Peyer's patch (tissue), 4 donors: ENCODE measurements at regions not wholly inside any gene's neighbourhood (a gene's known extent, or its start where the extent isn't known, plus 50 kb on each side); places are given as distances from the start of the nearest gene placed in this dataset.

Experiments used
- DNase-seq, 3 donors: peaks; one replicate each; pipeline ENCODE4 v3.0.0-alpha.2; 2017 to 2019
- H3K27ac ChIP-seq, 4 donors: fragments of 200-600 bp; sonication (generic); one replicate each; pipeline ENCODE4 v1.5.1; 2016 to 2019
- H3K27me3 ChIP-seq, 2 donors: fragments of 200-600 bp; sonication (generic); one replicate each; pipeline ENCODE4 v1.5.1; 2019
- H3K36me3 ChIP-seq, 3 donors: fragments of 200-600 bp; sonication (generic); one replicate each; pipeline ENCODE4 v1.5.1; 2016 to 2019
- H3K4me1 ChIP-seq, 4 donors: fragments of 200-600 bp; sonication (generic); one replicate each; pipeline ENCODE4 v1.5.1; 2016 to 2019
- H3K4me3 ChIP-seq, 4 donors: fragments of 200-600 bp; sonication (generic); 1 replicate in 3 of 4; 2 replicates in 1 of 4; pipeline ENCODE4 v1.5.1; 2016 to 2019; ENCODE audit warnings: mild to moderate bottlenecking in 1 of 4
- H3K9me3 ChIP-seq, 4 donors: fragments of 200-600 bp; sonication (generic); one replicate each; pipeline ENCODE4 v1.5.1; 2016 to 2019; ENCODE audit warnings: mild to moderate bottlenecking in 1 of 4
- POLR2A ChIP-seq, 2 donors: fragments of 450-650 bp; IDR thresholded peaks; one replicate each; pipeline ENCODE4 v1.5.1; 2017; ENCODE audit warnings: antibody characterized with exemption in 2 of 2, mild to moderate bottlenecking in 2 of 2, moderate library complexity in 2 of 2
- TF ChIP-seq, protein P1 (sequence below), 6 experiments: fragments of 450-650 bp in 4 of 6; fragments of 200-600 bp in 2 of 6; sonication (generic) in 1 of 6; IDR thresholded peaks; one replicate each; pipeline ENCODE4 v1.5.1; 2017 to 2019; ENCODE audit warnings: antibody characterized with exemption in 6 of 6, mild to moderate bottlenecking in 3 of 6, moderate library complexity in 1 of 6

DNA sequence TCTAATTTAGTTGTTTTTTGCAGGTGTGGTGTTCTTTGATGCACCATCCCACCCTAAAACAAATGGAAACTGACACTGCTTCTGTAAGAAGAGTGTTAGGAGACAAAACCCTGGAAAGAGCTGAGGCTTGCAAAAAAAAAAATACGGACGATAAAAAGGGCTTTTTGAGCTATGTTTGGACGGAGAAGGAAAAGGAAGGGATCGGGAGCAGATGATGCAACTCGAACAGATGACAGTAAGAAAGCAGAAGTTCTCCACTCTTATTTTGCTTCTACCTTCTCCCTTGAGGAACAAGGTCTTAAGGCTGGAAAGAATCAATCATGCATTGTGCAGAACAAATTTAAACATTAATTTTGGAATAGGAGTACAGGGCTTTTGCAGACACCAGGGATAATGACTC lies 136.7 kb downstream of the MAF start:
- no peak for DNase-seq

DNA sequence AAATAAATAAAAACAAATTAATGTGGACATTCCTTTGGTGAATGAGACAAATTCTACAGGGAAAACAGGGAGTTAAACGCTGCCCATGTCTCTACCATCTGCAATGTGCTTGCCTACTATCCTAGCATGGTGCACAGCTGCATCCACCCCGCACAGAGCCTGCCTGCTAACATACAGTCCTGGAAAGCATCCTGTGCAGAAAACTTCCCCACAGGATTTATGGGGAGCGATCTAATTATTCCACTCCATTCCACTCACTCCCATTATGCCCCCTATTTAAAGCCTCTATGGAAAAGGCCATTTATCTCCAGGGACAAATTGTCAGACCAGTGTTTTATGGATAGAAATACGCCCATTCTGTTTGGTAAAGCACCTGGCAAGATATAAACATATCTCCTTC lies 144.5 kb downstream of the MAF start:
- TF ChIP-seq, protein P1, sequence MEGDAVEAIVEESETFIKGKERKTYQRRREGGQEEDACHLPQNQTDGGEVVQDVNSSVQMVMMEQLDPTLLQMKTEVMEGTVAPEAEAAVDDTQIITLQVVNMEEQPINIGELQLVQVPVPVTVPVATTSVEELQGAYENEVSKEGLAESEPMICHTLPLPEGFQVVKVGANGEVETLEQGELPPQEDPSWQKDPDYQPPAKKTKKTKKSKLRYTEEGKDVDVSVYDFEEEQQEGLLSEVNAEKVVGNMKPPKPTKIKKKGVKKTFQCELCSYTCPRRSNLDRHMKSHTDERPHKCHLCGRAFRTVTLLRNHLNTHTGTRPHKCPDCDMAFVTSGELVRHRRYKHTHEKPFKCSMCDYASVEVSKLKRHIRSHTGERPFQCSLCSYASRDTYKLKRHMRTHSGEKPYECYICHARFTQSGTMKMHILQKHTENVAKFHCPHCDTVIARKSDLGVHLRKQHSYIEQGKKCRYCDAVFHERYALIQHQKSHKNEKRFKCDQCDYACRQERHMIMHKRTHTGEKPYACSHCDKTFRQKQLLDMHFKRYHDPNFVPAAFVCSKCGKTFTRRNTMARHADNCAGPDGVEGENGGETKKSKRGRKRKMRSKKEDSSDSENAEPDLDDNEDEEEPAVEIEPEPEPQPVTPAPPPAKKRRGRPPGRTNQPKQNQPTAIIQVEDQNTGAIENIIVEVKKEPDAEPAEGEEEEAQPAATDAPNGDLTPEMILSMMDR (IDR thresholded peaks at IDR 0.05): no peak
- no peak for TF ChIP-seq POLR2A (IDR thresholded peaks at IDR 0.05)

More for the DNA sequence above, 136.7 kb downstream of the MAF start:
- Histone ChIP-seq H3K9me3 (no peaks in the 10 kb centered on the region), H3K27me3 (no peaks in the 10 kb centered on the region), H3K4me1 (no peaks in the 10 kb centered on the region), H3K36me3 (no peaks in the 10 kb centered on the region), H3K27ac (no peak overlapping the region), H3K4me3 (no peak overlapping the region)
- TF ChIP-seq, protein P1 (IDR thresholded peaks at IDR 0.05): no peak
- no peak for TF ChIP-seq POLR2A (IDR thresholded peaks at IDR 0.05)

DNA sequence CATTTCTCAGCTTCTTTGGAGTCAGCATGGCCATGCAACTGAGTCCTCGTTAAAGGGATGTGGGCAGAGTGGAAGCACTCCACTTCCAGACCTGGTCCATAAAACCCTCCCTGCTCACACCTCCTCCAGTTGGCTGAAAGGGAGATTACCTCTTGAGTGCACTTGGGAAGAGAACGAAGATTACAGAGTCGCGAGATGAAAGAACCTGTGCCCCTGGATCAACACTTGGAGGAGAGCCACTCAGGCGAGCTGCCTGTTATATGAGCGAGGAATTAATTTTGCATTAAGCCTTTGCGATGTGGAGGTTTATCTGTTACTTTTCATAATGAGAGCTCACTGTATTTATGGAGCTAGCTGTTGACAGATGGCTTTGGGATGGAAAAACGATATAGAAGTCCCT lies 147.9 kb downstream of the MAF start:
- no peak overlapping the region for H3K4me3 ChIP-seq
- H3K9me3 ChIP-seq: no peaks in the 10 kb centered on the region
- no peak for TF ChIP-seq POLR2A (IDR thresholded peaks at IDR 0.05)
- TF ChIP-seq, protein P1 (IDR thresholded peaks at IDR 0.05): no peak
- no peak overlapping the region for H3K27ac ChIP-seq
- no peaks in the 10 kb centered on the region for H3K4me1 ChIP-seq
- DNase-seq: no peak
- no peaks in the 10 kb centered on the region for H3K27me3 ChIP-seq
- no peaks in the 10 kb centered on the region for H3K36me3 ChIP-seq

More for the DNA sequence above, 144.5 kb downstream of the MAF start:
- no peaks in the 10 kb centered on the region for H3K36me3 ChIP-seq
- no peaks in the 10 kb centered on the region for H3K27me3 ChIP-seq
- no peak for DNase-seq
- no peak overlapping the region for H3K4me3 ChIP-seq
- H3K27ac ChIP-seq: no peak overlapping the region
- no peaks in the 10 kb centered on the region for H3K4me1 ChIP-seq
- no peaks in the 10 kb centered on the region for H3K9me3 ChIP-seq

DNA sequence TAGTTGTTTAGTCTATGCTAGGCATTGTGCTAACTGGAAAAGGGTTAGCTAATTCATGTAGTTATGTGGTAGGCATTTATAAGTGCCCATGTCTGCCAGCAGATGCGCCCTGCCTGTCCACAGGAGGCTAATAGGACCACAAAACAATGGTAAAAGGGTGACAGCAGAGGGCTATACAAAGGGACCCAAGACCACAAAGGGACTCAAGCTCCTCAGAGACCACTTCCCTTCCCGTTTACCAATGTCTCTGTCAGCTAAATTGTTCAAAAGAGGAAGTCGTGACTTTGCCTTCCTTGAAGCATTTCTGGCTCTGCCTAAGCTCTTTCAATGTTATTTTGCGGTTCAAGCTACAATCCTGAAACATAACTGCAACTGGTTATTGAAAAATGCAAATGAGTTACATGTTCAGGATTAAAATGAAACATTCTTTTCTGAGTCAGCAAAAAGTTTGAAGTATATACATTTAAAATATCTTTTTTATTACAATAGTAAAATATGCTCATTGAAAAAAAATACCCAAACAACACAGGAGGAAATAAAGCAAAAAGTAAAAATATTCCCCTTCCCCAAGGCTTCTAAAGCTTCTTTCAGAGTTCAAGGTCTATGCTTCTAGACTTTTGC lies 149.2 kb downstream of the MAF start:
- H3K9me3 ChIP-seq: no peaks in the 10 kb centered on the region
- H3K4me1 ChIP-seq: no peaks in the 10 kb centered on the region
- no peak for TF ChIP-seq POLR2A (IDR thresholded peaks at IDR 0.05)
- TF ChIP-seq, protein P1 (IDR thresholded peaks at IDR 0.05): no peak
- no peak overlapping the region for H3K4me3 ChIP-seq
- no peak overlapping the region for H3K27ac ChIP-seq
- no peak for DNase-seq
- H3K36me3 ChIP-seq: no peaks in the 10 kb centered on the region
- no peaks in the 10 kb centered on the region for H3K27me3 ChIP-seq

DNA sequence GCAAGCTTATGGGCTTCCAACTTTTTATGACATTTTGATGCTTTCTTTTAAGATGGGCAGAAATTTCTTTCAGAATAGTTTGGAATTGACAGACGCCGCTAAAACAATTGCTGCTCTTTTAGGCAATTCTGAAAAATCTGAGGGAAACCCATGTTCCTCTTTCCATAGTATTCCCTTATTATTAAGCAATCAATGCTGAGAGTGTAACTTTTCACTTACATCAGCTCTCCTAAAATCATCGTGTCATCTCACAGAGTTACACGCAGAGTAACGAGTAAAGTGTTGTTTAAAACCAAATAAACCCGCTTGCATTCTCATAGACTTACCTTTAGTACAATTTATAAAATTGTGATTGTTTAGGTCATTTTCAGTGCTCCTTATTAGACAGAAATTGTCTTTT lies 150.6 kb downstream of the MAF start:
- H3K9me3 ChIP-seq: no peaks in the 10 kb centered on the region
- TF ChIP-seq, protein P1 (IDR thresholded peaks at IDR 0.05): no peak
- TF ChIP-seq POLR2A (IDR thresholded peaks at IDR 0.05): no peak
- no peak for DNase-seq

More for the DNA sequence above, 150.6 kb downstream of the MAF start:
- no peak overlapping the region for H3K4me3 ChIP-seq
- H3K4me1 ChIP-seq: no peaks in the 10 kb centered on the region
- no peak overlapping the region for H3K27ac ChIP-seq
- no peaks in the 10 kb centered on the region for H3K27me3 ChIP-seq
- H3K36me3 ChIP-seq: no peaks in the 10 kb centered on the region
